SU-DHL-6 (cell line): ENCODE measurements at regions not wholly inside any gene's neighbourhood (a gene's known extent, or its start where the extent isn't known, plus 50 kb on each side); places are given as distances from the start of the nearest gene placed in this dataset.

ENCODE experiments used
- EZH2phosphoT487 ChIP-seq: fragments of 200-600 bp; sonication (generic), shearing (Covaris generic); conservative IDR thresholded peaks from 2 replicates; pipeline ENCODE4 v1.6.1; 2018; ENCODE audit warnings: mild to moderate bottlenecking, antibody characterized with exemption, low read length, moderate library complexity, mixed read lengths
- TF ChIP-seq, protein P1 (sequence below): fragments of 200-600 bp; sonication (generic); IDR thresholded peaks from one replicate; pipeline ENCODE4 v1.5.1; 2017; ENCODE audit warnings: antibody characterized with exemption, mild to moderate bottlenecking, low read length, moderate library complexity; ENCODE audit not compliant: insufficient read depth, poor library complexity, severe bottlenecking

DNA sequence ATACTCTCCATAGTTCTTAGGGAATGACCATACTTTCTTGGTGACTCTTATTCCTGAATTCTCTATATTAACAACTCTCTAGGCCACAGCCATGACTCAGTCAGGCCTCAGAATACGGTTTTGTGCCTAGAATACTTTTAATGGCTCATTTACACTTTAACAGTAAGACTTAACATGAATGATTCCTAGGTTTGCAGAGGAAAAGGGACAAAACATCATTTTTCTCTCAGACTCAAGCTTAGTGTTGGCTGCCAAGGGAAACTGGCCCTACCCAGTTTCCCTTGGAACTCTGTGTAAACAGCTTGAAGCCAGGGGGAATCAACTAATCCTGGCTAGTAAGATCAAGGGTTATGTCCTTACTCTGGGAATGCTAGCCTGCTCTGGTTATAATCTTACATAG lies 164.9 kb upstream of the PKN2 start:
- TF ChIP-seq, protein P1, sequence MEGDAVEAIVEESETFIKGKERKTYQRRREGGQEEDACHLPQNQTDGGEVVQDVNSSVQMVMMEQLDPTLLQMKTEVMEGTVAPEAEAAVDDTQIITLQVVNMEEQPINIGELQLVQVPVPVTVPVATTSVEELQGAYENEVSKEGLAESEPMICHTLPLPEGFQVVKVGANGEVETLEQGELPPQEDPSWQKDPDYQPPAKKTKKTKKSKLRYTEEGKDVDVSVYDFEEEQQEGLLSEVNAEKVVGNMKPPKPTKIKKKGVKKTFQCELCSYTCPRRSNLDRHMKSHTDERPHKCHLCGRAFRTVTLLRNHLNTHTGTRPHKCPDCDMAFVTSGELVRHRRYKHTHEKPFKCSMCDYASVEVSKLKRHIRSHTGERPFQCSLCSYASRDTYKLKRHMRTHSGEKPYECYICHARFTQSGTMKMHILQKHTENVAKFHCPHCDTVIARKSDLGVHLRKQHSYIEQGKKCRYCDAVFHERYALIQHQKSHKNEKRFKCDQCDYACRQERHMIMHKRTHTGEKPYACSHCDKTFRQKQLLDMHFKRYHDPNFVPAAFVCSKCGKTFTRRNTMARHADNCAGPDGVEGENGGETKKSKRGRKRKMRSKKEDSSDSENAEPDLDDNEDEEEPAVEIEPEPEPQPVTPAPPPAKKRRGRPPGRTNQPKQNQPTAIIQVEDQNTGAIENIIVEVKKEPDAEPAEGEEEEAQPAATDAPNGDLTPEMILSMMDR = no peak
- no peak for TF ChIP-seq EZH2phosphoT487
